HG03097 (cell line): ENCODE measurements at regions not wholly inside any gene's neighbourhood (a gene's known extent, or its start where the extent isn't known, plus 50 kb on each side); places are given as distances from the start of the nearest gene placed in this dataset.
"Not testable (repeated sequence)": the region's sequence is repeated elsewhere in the genome, so short reads cannot be mapped to it uniquely, and the experiment has no call there.

Experiments used
- ATAC-seq: cut with Tn5 transposase; IDR thresholded peaks from one replicate; pipeline ENCODE4 v1.9.1; 2021; ENCODE audit not compliant: unreplicated experiment, low FRiP score

DNA sequence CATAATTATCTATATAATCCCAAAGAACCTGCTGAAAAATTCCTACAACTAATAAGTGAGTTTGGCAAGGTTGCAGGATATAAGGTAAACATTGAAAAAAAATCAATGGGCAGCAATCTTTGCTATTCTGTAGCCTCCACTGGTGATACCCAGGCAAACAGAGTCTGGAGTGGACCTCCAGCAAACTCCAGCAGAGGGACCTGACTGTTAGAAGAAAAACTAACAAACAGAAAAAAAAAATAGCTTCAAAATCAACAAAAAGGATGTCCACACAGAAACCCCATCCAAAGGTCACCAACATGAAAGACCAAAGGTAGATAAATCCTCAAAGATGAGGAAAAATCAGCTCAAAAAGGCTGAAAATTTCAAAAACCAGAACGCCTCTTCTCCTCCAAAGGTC lies 128.9 kb upstream of the PJA2 start:
- ATAC-seq: not testable (repeated sequence)

DNA sequence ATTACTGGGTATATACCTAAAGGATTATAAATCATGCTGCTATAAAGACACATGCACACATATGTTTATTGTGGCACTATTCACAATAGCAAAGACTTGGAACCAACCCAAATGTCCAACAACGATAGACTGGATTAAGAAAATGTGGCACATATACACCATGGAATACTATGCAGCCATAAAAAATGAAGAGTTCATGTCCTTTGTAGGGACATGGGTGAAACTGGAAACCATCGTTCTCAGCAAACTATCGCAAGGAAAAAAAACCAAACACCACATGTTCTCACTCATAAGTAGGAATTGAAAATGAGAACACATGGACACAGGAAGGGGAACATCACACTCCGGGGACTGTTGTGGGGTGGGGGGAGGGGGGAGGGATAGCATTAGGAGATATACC lies 125.3 kb upstream of the PJA2 start:
- ATAC-seq: not testable (repeated sequence)

DNA sequence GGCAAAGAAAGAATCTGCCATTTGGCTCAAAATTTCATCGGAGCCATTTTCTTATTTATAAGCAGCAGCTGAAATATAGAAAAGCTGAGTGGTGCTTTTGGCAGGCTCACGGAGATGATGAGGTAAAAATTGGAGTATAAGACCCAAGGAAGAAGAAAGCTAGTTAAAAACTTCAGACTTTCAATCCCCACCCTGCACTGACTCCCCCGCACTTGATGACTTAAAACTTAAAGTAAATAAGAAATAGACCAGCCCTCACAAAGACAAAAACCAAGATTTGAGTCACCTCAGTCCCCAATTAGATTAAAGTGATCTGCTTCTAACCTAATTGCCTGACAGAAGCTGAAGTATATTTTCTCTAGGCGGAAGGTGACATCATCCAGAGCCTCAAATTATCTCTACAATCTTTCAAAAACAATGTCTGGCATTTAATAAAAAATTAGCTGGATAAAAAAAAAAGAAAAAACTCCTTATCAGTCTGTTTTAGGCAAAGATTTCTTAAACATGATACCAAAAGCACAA lies 124.0 kb upstream of the PJA2 start:
- ATAC-seq: no peak

DNA sequence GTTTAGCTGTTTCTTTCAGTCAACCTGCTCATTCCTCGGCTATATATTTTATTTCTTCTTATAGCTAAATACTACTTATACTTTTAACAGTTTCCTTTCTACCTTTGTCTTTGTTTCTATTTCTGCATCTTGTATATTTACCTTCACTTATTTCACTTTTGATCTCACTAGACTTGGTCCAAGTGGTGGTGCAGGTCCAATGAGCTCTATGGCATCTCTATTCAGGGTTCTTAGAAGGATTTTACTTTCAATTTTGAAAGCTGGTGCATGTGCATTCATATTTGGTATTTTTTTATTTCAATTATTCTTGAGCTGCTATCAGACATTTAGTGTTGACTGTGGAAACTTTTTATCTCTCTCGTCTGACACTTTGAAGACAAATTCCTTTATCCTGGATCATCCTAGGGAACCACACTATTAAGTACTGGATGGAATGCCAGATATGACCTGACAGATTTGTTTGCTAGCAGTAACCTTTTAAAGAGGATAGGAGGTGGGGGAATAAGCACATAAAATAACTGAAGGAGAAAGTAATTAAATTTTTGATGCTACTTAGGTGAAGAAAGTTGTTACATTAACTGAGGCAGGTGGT lies 123.1 kb upstream of the PJA2 start:
- ATAC-seq: no peak

DNA sequence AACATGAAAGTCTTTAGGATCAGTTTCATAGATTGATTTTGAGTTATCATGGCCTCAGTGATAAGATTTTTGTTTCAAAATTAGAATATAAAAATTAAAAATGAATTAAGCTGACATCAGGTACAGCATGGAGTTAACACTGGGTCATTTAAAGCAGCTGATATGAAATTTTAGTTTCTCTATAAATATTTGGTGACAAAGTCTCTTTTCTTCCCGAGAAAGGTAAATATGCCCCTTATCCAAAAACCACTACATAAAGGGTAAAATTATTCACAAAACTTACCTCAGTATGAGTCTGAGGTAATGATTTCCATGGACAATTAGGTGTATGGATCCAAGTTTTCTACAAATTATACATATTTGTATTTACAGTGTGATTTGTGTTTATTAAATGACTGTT lies 121.5 kb upstream of the PJA2 start:
- ATAC-seq: no peak

DNA sequence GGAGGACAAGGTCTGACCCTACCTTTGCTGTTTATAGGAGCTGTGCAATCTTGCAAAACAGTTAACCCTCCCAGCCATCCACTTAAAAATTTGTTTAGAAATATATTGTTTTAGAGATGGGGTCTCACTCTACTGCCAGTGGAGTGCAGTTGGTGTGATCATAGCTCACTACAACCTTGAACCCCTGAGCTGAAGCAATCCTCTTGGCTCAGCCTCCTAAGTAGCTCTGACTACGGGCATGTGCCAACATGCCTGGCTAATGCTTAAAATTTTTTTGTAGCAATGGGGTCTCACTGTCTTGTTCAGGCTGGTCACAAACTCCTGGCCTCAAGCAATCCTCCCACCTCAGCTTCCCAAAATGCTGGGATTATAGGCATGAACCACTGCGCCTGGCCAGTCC lies 120.2 kb upstream of the PJA2 start:
- ATAC-seq: no peak

DNA sequence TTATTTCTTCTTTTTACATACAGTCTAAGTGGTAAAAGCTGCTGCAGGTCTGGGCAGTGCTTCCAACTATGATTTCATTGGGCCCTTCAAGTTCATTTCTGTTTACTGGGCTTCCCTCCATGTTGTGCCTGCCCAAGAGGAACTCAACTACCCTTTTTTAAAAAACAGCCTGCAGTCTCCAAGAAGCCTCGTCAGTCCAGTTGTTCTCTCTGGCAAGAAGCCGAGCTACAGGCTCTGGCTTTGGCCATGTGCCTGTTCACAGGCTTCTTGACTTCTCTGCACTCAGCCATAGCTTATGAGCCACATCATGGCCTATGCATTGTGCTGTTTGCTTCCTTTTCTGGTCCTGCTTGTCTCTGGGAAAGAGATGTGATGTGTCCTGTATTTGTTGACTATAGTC lies 119.7 kb upstream of the PJA2 start:
- no peak for ATAC-seq

DNA sequence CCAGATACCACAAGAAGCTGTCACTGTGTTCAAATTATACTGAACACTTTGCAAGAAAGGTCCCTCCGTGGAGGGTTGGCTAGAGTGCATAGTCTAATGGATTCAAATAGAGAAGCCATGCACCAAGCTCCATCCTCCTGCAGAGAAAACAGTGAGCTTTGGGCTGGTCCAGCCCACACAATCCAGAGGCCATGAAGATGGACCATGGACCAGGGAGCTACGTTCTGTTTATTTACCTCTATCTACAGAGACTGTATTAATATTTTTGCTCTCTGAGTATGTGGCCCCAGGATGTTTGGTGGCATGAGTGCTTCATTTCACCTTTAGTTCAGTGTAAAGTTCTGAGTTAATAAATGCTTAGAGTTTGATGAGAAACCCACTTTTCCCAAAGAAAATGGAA lies 114.8 kb upstream of the PJA2 start:
- no peak for ATAC-seq

DNA sequence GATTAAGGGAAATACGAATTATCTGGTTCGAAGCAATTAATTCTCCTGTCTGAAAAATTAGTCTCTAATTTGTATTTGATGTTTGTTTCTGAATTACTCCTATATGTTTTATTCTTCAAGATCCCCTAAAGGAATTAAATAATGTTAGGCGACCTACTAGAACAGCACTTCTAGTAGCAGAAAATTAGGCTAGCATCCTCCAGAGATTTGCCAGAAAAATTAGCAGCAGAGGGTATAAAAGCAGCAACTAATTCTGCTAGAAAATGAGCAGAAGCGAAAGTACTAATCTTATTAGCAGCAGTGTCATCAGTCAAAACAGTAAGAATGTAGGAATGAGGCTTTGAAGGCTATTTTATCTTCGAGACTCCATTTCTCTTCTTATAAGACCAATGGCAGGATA lies 114.3 kb upstream of the PJA2 start:
- ATAC-seq: no peak

DNA sequence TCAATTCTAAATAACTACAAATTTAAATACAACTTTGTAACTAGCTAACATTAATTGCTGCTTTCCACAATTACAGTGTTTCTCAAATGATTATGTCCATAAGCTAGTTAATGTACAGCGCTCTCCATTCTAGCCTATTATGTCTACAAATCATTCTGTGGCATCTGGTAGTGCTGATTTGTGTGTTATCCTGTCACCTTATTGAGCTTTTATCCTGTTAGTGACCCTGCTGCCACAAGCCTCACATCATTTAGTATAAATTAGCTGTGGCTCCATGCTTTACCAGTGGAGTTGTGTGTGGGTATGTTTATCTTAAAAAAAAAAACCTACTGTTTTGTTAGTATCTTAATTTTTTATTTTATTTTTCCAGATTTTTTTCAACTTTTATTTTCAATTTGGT lies 112.6 kb upstream of the PJA2 start:
- ATAC-seq: no peak

DNA sequence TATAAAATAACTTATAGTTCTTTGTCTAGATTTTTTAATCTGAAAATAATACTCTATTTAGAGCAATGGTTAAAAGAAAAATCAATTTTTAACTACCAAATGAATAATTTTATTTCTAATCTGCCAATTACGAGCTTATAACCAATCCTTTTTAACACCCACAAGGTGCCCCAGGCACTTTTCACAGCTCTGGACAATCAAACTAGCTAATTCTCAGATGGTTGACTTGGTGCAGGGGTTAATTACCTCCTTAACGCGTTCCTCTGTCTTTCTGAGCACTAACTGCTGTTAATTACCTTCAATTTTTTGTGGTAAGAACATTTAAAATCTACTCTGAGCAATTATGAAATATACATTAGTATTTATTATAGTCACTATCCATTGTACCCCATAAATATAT lies 109.6 kb upstream of the PJA2 start:
- ATAC-seq: no peak

DNA sequence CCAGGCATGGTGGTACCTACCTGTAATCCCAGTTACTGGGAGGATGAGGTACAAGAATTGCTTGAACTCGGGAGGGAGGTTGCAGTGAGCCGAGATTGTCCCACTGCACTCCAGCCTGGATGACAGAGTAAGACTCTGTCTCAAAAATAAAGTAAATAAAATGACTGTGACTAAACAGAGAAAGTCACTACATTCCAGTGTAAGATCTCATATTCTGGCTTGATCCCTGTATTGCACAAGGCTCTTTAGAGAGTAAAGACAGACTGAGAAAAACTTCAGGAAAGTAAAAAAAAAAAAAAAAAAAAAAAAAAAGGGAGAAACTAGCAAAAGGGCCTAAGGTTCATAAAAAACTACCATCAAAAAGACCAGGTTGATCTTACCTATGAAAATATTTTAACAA lies 106.6 kb upstream of the PJA2 start:
- no peak for ATAC-seq

DNA sequence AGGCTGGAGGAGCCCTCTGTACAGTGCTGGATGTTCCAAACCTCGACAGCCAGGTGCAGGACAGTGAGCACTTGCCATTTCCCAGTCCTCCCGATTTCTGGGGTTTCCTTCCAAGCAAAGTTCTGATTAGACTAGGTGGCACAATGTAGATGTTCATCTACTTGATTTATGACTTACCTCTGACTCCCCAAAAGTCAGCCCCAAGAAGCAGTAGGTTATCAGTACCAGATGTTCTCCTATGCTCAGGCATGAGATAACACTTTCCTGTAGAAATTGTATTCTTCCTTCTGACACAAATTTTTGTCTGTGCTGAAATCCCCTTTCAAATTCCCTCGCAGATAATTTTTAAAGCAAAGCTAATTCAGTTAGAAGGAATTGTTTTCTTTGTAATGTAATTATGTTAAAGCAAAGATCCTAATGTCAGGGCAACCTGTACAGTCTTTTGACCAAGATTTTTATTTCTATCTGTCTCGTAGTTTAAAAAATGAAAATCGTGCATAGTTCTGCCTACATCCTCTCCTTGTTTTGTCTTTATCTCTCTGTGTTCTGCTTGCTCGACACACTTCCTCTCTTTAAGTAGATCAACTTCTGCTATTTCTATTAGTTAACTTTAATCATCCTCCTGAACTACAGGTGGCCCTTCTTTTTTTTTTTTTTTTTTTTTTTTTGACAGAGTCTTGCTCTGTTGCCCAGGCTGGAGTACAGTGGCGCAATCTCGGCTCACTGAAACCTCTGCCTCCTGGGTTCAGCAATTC lies 102.4 kb upstream of the PJA2 start:
- no peak for ATAC-seq

DNA sequence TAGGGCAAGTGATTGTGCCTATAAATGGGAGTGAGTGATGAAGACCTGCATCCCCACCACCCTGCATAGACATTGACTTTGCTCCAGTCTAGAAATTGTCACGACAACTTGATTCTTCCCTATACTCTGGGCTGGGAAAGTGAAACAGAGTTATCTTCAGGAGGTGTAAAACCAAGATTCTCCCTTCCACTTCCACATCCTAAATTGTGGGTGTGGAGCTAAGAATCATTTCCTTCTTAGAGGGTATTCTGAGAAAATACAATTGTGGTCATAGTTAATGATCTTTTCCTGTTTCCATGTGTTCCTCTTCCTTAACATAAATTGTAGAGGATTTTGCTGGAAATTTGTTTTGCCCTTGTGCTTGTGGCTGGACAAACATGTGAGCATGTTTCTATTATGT lies 96.8 kb upstream of the PJA2 start:
- ATAC-seq: no peak

DNA sequence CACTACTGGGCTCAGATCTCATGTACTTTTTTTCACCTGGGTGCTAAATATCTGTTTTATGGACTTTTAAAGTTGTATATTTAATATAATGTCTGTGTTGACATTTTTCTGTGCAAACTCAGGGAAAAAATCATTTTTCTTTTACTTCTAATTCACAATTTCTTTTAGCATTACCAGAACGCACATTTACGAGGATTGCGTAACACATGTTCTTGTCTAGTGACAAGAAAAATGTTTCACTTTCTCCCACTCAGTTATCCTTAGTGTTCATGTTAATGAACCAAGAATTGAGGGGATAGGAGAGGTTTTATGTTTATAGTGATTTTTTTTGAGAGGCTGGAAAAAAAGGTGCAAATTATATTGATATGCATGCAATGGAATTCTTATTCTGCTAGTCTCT lies 86.3 kb upstream of the PJA2 start:
- no peak for ATAC-seq

DNA sequence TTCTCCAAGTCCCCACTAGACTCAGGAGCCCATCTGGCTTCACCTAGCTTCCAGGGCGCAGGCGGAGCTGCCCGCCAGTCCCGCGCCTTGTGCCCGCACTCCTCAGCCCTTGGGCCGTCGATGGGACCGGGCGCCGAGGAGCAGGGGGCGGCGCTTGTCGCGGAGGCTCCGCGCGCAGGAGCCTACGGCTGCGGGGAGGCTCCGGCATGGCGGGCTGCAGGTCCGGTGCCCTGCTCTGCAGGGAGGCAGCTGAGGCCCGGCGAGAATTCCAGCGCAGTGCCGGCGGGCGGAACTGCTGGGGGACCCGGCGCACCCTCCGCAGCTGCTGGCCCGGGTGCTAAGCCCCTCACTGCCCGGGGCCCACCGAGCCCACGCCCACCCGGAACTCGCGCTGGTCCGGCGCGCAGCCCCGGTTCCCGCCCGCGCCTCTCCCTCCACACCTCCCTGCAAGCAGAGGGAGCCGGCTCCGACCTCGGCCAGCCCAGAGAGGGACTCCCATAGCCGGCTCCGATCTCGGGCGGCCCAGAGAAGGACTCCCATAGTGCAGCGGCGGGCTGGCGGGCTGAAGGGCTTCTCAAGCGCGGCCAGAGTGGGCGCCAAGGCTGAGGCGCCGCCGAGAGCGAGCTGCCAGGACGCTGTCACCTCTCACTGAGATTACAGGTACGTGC lies 78.1 kb upstream of the PJA2 start:
- no peak for ATAC-seq

DNA sequence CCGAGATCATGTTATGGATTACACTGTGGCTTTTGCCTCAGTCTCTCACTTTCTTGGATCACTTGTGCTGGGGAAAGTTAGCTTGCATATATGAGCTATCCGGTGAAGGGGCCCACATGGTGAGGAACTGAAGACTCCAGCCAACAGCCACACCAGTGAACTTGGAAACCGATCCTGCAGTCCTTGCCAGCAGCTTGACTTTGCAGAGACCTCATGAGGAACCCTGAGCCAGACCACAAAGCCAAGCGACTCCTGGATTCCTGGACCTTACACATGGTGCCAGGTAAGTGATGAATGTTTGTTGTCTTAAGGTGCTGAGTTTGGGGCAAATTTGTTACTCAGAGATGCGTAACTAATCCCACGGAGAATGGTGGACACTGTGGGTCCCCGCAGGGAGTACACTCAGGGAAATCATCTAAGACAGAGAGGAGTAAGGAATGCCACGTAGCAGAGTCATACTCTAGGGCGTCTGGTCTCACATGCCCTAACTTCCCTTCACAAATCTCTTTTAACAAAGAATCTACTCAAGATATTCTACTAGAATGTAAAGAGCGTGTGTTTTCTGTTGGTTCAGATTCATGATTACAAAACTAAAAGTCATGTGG lies 76.5 kb upstream of the PJA2 start:
- ATAC-seq: no peak

DNA sequence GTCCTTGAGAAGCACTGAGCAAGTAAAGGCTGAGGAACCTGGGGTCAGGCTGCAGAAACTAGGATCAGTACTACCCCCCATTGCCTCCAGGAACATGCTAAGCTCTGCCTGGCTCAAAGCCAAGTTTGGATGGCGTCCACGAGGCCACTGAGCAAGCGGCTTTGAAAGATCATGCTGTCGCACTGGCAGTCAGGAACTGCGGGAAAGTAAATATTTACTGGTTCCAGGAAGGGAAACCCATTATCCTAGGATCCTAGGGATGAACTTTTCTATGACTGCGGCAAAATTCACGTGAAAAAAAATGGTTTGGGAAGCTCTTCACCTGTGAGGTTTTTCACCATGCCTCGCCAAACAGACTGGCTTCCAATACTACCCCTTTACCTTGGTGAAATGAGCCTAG lies 75.3 kb upstream of the PJA2 start:
- no peak for ATAC-seq

DNA sequence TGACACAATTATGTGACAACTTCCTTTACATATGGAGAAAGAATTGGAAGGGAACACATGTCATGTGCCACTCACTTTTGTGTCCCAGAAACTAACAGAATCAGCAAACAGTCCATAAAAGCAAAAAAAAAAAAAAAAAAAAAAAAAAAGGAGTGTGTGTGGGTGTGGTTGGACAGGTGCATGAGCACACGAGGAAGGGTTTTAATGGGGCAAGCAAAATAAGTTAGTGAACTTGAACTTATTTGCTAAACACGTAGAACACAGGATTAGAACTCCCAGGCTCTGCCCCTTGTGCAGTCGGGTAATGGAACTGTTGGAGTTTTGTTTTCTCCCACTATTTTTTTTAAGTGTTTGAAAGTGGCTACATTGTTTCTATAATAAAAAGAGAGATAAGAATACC lies 74.8 kb upstream of the PJA2 start:
- ATAC-seq: no peak

DNA sequence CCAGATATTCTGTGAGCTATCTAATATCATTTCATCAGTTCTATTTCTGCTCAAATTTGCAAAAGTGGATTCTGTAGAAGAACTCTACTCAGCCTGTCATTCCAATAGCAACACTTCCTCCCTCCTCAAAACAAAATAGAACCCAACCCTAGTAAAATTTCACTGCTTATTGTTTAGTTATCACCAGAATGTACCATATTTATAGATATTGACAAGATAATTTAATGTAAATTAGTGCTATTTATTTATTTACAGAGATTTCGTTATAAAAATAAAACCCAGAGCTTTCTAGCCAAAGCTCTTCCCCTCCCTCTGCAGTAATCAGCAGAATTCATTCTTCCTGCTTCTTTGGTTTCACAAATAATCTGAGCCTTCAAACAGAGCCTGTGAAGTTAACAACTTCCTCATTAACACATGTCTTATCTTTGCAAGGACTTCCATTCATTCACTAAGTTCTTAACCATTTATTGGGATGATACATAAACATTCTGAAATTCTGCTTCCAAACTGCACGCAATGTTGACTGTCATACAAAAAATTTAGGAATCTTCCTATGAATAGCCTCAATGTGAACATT lies 73.7 kb upstream of the PJA2 start:
- no peak for ATAC-seq

DNA sequence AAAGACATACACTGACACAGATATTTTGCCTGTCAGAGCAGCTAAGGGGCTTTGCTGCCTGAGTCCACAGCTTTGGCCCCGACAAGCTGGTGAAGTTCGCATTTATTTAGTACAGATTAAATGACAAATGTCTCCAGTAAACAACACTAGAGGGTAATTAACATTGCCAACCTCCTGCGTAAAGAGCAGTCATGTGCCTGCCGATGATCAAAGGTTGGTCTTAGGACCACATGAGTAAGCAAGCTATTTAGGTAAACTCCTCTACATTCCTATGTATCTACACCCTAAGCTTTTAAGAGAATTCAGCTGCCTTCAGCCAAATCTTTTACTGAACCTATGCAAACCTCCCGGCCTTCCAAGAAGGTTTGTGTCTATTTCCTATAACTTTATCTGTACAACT lies 73.0 kb upstream of the PJA2 start:
- ATAC-seq: no peak
